GM12878 (cell line): ENCODE measurements at regions not wholly inside any gene's neighbourhood (a gene's known extent, or its start where the extent isn't known, plus 50 kb on each side); places are given as distances from the start of the nearest gene placed in this dataset.
"Not testable (repeated sequence)": the region's sequence is repeated elsewhere in the genome, so short reads cannot be mapped to it uniquely, and the experiment has no call there.

Experiments
- BHLHE40 ChIP-seq, 2 experiments: fragments of 450-650 bp in 1 of 2; IDR thresholded peaks; 2 replicates each; pipeline ENCODE4 v1.6.1; 2011 to 2017; ENCODE audit warnings: low read depth in 2 of 2, borderline replicate concordance in 1 of 2, improper control_type of control experiment in 1 of 2, low read length in 1 of 2, mild to moderate bottlenecking in 1 of 2
- EP300 ChIP-seq, 2 experiments: fragments of 150-350 bp in 1 of 2; IDR thresholded peaks; 2 replicates each; pipeline ENCODE4 v1.6.1; 2011 to 2012; ENCODE audit warnings: low read depth in 2 of 2, low read length in 2 of 2, borderline replicate concordance in 1 of 2, improper control_type of control experiment in 1 of 2, inconsistent platforms in 1 of 2; ENCODE audit not compliant: control insufficient read depth in 1 of 2
- NKRF ChIP-seq: fragments of 450-650 bp; conservative IDR thresholded peaks from 2 replicates; pipeline ENCODE4 v1.6.1; 2017; ENCODE audit warnings: mild to moderate bottlenecking, moderate library complexity
- NR2C1 ChIP-seq: fragments of 450-650 bp; IDR thresholded peaks from 2 replicates; pipeline ENCODE4 v1.6.1; 2017; ENCODE audit warnings: antibody characterized with exemption, mild to moderate bottlenecking, moderate library complexity
- POLR2A ChIP-seq: IDR thresholded peaks from 2 replicates; pipeline ENCODE4 v1.6.1; 2011; ENCODE audit warnings: low read depth, mild to moderate bottlenecking, low read length
- TBL1XR1 ChIP-seq: IDR thresholded peaks from 2 replicates; pipeline ENCODE4 v1.6.1; 2012; ENCODE audit warnings: low read depth, low read length, improper control_type of control experiment
- YBX1 ChIP-seq: fragments of 450-650 bp; IDR thresholded peaks from 2 replicates; pipeline ENCODE4 v1.6.1; 2016; ENCODE audit warnings: antibody characterized with exemption
- TF ChIP-seq, protein P1 (sequence below): fragments of 450-650 bp; formaldehyde crosslinking; IDR thresholded peaks from 2 replicates; pipeline ENCODE4 v1.4.0; 2020; ENCODE audit warnings: mild to moderate bottlenecking, moderate library complexity
- TF ChIP-seq, protein P2 (sequence below), 3 experiments: IDR thresholded peaks in 2 of 3; conservative IDR thresholded peaks in 1 of 3; 2 replicates each; pipeline ENCODE4 v1.5.1; 2011; ENCODE audit warnings: low read depth in 3 of 3, low read length in 3 of 3, mild to moderate bottlenecking in 3 of 3, control low read depth in 2 of 3, moderate library complexity in 2 of 3, inconsistent platforms in 1 of 3, mixed read lengths in 1 of 3; ENCODE audit not compliant: control insufficient read depth in 2 of 3, insufficient read depth in 1 of 3; ENCODE audit errors: extremely low read depth in 1 of 3
- TF ChIP-seq, protein P3 (sequence below): IDR thresholded peaks from 2 replicates; pipeline ENCODE4 v1.6.1; 2011; ENCODE audit warnings: low read depth, mild to moderate bottlenecking, low read length, moderate library complexity, borderline replicate concordance; ENCODE audit errors: extremely low read depth

- not testable (repeated sequence) for TF ChIP-seq NR2C1; YBX1; NKRF; EP300 (IDR thresholded peaks at IDR 0.05; ENCODE audit: borderline replicate concordance in 1 of 2, control insufficient read depth in 1 of 2, low read depth in 2 of 2, low read length in 2 of 2); BHLHE40 (IDR thresholded peaks at IDR 0.05; ENCODE audit: borderline replicate concordance in 1 of 2, low read depth in 2 of 2, low read length in 1 of 2); TBL1XR1; POLR2A
- TF ChIP-seq, protein P1, sequence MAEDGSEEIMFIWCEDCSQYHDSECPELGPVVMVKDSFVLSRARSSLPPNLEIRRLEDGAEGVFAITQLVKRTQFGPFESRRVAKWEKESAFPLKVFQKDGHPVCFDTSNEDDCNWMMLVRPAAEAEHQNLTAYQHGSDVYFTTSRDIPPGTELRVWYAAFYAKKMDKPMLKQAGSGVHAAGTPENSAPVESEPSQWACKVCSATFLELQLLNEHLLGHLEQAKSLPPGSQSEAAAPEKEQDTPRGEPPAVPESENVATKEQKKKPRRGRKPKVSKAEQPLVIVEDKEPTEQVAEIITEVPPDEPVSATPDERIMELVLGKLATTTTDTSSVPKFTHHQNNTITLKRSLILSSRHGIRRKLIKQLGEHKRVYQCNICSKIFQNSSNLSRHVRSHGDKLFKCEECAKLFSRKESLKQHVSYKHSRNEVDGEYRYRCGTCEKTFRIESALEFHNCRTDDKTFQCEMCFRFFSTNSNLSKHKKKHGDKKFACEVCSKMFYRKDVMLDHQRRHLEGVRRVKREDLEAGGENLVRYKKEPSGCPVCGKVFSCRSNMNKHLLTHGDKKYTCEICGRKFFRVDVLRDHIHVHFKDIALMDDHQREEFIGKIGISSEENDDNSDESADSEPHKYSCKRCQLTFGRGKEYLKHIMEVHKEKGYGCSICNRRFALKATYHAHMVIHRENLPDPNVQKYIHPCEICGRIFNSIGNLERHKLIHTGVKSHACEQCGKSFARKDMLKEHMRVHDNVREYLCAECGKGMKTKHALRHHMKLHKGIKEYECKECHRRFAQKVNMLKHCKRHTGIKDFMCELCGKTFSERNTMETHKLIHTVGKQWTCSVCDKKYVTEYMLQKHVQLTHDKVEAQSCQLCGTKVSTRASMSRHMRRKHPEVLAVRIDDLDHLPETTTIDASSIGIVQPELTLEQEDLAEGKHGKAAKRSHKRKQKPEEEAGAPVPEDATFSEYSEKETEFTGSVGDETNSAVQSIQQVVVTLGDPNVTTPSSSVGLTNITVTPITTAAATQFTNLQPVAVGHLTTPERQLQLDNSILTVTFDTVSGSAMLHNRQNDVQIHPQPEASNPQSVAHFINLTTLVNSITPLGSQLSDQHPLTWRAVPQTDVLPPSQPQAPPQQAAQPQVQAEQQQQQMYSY = not testable (repeated sequence)
- TF ChIP-seq, protein P2, sequence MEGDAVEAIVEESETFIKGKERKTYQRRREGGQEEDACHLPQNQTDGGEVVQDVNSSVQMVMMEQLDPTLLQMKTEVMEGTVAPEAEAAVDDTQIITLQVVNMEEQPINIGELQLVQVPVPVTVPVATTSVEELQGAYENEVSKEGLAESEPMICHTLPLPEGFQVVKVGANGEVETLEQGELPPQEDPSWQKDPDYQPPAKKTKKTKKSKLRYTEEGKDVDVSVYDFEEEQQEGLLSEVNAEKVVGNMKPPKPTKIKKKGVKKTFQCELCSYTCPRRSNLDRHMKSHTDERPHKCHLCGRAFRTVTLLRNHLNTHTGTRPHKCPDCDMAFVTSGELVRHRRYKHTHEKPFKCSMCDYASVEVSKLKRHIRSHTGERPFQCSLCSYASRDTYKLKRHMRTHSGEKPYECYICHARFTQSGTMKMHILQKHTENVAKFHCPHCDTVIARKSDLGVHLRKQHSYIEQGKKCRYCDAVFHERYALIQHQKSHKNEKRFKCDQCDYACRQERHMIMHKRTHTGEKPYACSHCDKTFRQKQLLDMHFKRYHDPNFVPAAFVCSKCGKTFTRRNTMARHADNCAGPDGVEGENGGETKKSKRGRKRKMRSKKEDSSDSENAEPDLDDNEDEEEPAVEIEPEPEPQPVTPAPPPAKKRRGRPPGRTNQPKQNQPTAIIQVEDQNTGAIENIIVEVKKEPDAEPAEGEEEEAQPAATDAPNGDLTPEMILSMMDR (IDR thresholded peaks at IDR 0.05 in 2 of 3, conservative IDR thresholded peaks at IDR 0.05 in 1 of 3; ENCODE audit: control insufficient read depth in 2 of 3, extremely low read depth in 1 of 3, insufficient read depth in 1 of 3, low read depth in 3 of 3, low read length in 3 of 3) = not testable (repeated sequence)
- TF ChIP-seq, protein P3, sequence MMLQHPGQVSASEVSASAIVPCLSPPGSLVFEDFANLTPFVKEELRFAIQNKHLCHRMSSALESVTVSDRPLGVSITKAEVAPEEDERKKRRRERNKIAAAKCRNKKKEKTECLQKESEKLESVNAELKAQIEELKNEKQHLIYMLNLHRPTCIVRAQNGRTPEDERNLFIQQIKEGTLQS = not testable (repeated sequence)
These were observed 69.6 kb upstream of the COBL start for GRCh38 chr7:51386184-51386583.
